ENCODE measurements at regions not wholly inside any gene's neighbourhood (a gene's known extent, or its start where the extent isn't known, plus 50 kb on each side); places are given as distances from the start of the nearest gene placed in this dataset.
"Not testable (repeated sequence)": the region's sequence is repeated elsewhere in the genome, so short reads cannot be mapped to it uniquely, and the experiment has no call there.

DNA sequence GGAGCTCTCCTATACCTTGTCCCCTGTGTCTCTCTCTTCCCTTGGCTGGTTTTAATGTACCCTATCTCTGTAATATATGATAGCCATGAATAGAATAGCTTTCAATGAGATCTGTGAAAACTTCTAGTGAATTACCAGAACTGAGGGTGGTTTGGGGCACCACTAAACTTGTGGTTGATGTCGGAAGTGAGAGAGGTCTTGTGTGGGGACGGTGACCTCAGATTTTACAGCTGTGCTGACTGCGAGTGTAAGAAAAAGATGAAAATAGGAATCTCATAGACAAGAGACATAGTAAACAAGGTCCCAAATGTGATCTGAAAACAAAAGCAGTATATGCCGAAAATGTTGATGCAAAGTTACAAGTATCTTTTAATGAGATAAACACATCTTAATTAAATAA is 332.0 kb upstream of the SPHKAP start:
- H3K36me3 Mint-ChIP-seq, H3K4me3 Mint-ChIP-seq, H3K9me3 Mint-ChIP-seq, H3K27ac Mint-ChIP-seq, H3K27me3 Mint-ChIP-seq, H3K4me1 Mint-ChIP-seq: not testable (repeated sequence)

- Mint-ChIP-seq H3K4me1 (no peaks in the 10 kb centered on the region), H3K27ac (no peak overlapping the region), H3K27me3 (no peaks in the 10 kb centered on the region), H3K4me3 (no peak overlapping the region), H3K9me3 (peaks cover 0 to 12% (median 3%) of the 10 kb centered on the region in 3 donors), H3K36me3 (no peaks in the 10 kb centered on the region)
Measured at GRCh38 chr2:228509021-228509420, 327.5 kb upstream of the SPHKAP start.

- Mint-ChIP-seq H3K27me3 (no peaks in the 10 kb centered on the region), H3K4me1 (no peaks in the 10 kb centered on the region), H3K36me3 (no peaks in the 10 kb centered on the region), H3K9me3 (peaks cover 0 to 12% (median 3%) of the 10 kb centered on the region in 3 donors), H3K27ac (no peak overlapping the region), H3K4me3 (no peak overlapping the region)
Measured at GRCh38 chr2:228507870-228508269, 326.4 kb upstream of the SPHKAP start.

DNA sequence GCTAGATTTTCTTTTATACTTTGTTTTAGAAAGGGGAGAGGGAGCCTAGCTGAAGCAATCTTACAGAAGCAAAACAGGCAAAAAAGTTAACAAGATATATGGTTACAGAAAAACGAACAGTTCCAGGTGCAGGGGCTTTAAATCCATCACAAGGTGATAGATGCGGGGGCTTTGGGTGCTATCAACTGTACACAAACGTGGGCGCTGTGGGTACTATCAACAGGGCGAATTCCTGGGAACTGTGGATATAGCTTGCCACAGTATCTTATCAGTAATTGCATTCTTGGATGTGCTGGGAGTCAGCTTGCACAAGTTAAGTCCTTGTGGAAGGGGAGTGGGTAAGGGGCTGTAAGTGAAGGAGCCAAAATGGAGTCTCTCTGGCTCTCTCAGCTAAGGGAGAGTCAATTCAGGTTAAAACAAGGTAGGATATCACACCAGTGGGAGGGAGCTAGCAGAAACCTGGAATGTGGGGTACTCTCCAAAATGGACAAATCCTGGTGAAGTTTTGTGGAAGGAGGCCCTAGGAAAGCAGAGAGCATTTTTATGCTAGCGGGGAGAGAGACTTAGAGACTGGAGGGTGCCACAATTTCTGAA is 325.8 kb upstream of the SPHKAP start:
- Mint-ChIP-seq H3K36me3 (no peaks in the 10 kb centered on the region), H3K27ac (no peak overlapping the region), H3K9me3 (peaks cover 0 to 12% (median 3%) of the 10 kb centered on the region in 3 donors), H3K4me3 (no peak overlapping the region), H3K4me1 (no peaks in the 10 kb centered on the region), H3K27me3 (no peaks in the 10 kb centered on the region)

GRCh38 chr2:228503731-228504130 is 322.2 kb upstream of the SPHKAP start:
- no peaks in the 10 kb centered on the region for H3K36me3 Mint-ChIP-seq
- no peaks in the 10 kb centered on the region for H3K4me1 Mint-ChIP-seq
- H3K4me3 Mint-ChIP-seq, result no peak overlapping the region
- no peaks in the 10 kb centered on the region for H3K27me3 Mint-ChIP-seq
- H3K27ac Mint-ChIP-seq, result no peak overlapping the region
- H3K9me3 Mint-ChIP-seq, result peaks cover 6 to 14% (median 7%) of the 10 kb centered on the region in 3 donors

- H3K4me1 Mint-ChIP-seq, result no peaks in the 10 kb centered on the region
- no peaks in the 10 kb centered on the region for H3K27me3 Mint-ChIP-seq
- H3K9me3 Mint-ChIP-seq, result peaks cover 2 to 7% (median 6%) of the 10 kb centered on the region in 3 donors
- peaks cover 2% of the 10 kb centered on the region for H3K36me3 Mint-ChIP-seq
- no peak overlapping the region for H3K4me3 Mint-ChIP-seq
- no peak overlapping the region for H3K27ac Mint-ChIP-seq
Measured at GRCh38 chr2:228493852-228494251, 312.4 kb upstream of the SPHKAP start.

- H3K27me3 Mint-ChIP-seq, result no peaks in the 10 kb centered on the region
- peaks cover 2% of the 10 kb centered on the region for H3K36me3 Mint-ChIP-seq
- H3K4me3 Mint-ChIP-seq, result no peak overlapping the region
- no peak overlapping the region for H3K27ac Mint-ChIP-seq
- H3K9me3 Mint-ChIP-seq, result peaks cover 0 to 11% (median 8%) of the 10 kb centered on the region in 3 donors
- no peaks in the 10 kb centered on the region for H3K4me1 Mint-ChIP-seq
Measured at GRCh38 chr2:228479014-228479413, 297.5 kb upstream of the SPHKAP start.

GRCh38 chr2:228474466-228474865 is 293.0 kb upstream of the SPHKAP start:
- Mint-ChIP-seq H3K27ac (no peak overlapping the region), H3K4me1 (no peaks in the 10 kb centered on the region), H3K27me3 (no peaks in the 10 kb centered on the region), H3K4me3 (no peak overlapping the region), H3K36me3 (no peaks in the 10 kb centered on the region), H3K9me3 (peaks cover 2 to 15% (median 9%) of the 10 kb centered on the region in 3 donors)

DNA sequence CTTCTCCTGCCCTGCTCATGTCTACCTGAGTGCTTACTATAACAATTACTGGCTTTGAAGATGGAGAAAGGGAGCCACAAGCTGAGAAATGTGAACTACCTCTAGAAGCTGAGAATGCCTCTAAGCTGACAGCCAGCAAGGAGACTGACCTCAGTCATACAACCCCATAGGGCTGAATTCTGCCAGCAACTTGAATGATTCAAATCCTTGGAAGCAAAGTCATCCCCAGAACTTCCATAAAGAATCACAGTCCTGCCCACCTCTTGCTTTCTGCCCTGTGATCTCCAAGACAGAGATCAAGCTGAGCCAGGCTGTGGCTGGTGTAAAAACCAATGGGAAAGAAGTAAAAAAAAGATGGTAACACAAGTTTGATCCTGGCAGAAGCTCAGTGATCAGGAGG is 288.2 kb upstream of the SPHKAP start:
- Mint-ChIP-seq H3K36me3 (no peaks in the 10 kb centered on the region), H3K27ac (no peak overlapping the region), H3K4me3 (no peak overlapping the region), H3K9me3 (peaks cover 3 to 8% (median 5%) of the 10 kb centered on the region in 3 donors), H3K27me3 (no peaks in the 10 kb centered on the region), H3K4me1 (no peaks in the 10 kb centered on the region)

- H3K9me3 Mint-ChIP-seq, result peaks cover 3 to 8% (median 6%) of the 10 kb centered on the region in 3 donors
- H3K4me3 Mint-ChIP-seq, result no peak overlapping the region
- no peaks in the 10 kb centered on the region for H3K4me1 Mint-ChIP-seq
- no peak overlapping the region for H3K27ac Mint-ChIP-seq
- no peaks in the 10 kb centered on the region for H3K27me3 Mint-ChIP-seq
- no peaks in the 10 kb centered on the region for H3K36me3 Mint-ChIP-seq
Measured at GRCh38 chr2:228466851-228467250, 285.4 kb upstream of the SPHKAP start.

DNA sequence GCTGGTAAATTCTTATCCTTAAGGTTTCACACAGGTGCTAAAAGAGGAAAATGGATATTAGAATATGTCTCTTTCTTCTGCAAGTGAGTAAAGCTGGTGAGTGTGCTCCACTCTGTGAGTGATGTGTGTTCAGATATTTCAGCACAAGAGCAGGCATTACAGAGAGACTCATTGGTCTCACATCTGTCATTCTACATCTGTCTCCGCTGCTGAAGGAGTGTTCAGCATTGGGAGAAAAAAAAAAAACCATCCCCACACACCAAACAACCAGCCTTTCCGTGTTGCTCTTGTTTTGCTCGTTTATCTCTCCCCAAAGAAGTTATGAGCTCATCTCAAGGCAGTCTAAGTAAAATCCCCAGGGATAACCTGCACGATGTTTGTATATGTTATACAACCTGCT is 283.9 kb upstream of the SPHKAP start:
- Mint-ChIP-seq H3K36me3 (no peaks in the 10 kb centered on the region), H3K27me3 (no peaks in the 10 kb centered on the region), H3K9me3 (peaks cover 3 to 6% (median 4%) of the 10 kb centered on the region in 3 donors), H3K4me1 (no peaks in the 10 kb centered on the region), H3K4me3 (no peak overlapping the region), H3K27ac (no peak overlapping the region)

GRCh38 chr2:228458364-228458763 is 276.9 kb upstream of the SPHKAP start:
- Mint-ChIP-seq H3K9me3 (peaks cover 12 to 33% (median 13%) of the 10 kb centered on the region in 3 donors), H3K36me3 (peaks cover 3% of the 10 kb centered on the region), H3K4me1 (peaks cover 0 to 4% (median 0%) of the 10 kb centered on the region in 3 donors), H3K4me3 (no peak overlapping the region), H3K27ac (no peak overlapping the region), H3K27me3 (no peaks in the 10 kb centered on the region)

DNA sequence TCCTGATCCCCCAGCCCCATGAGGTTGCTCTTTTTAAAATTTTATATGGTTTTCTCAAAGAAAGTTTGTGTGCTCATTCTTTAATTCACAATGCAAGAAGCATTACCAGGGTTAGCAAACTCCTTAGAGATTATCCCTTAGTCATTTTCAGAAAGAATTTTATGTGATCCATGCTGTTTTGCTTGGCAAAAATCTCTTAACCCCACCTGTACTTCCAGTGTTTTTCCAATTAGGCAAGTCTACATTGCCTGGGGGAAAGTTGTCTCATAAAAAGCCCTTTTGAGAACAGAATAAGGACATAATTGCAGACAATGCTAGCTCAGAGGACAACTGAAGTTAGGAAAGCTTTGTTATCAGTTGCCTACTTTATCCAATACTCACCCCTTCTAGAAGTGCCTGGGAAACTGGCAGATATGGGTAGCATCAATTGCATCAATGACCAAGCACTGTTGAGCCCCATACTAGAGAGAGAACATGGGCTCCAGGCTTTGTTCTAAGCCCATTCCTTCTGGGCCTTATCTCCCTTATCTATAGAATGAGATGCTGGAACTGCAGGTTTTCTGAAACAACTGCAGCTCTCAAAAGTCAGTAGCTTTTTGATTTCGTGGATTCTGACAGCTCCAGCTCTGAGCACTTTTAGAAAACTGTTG is 265.9 kb upstream of the SPHKAP start:
- Mint-ChIP-seq H3K36me3 (no peaks in the 10 kb centered on the region), H3K27me3 (no peaks in the 10 kb centered on the region), H3K4me3 (no peak overlapping the region), H3K27ac (no peak overlapping the region), H3K4me1 (no peaks in the 10 kb centered on the region), H3K9me3 (peaks cover 0 to 5% (median 2%) of the 10 kb centered on the region in 3 donors)

DNA sequence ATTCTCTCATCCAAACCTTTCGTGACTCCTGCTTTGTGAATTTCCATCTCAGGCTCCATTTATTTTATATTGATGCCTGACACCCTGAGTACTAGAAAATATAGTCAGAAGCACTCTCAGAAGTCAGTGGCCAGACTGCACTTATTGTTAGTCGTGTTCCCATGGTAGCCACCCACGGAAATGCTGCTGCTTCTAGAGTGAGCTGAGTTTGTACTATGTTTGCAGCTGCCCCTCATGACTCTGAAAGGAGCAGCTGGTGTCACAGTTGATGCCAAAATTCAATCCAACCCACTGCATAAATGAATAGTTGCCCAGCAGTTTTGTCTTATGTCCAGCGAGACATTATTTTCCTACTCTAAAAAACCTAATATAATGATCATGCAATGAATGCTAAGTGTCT is 265.2 kb upstream of the SPHKAP start:
- peaks cover 0 to 5% (median 0%) of the 10 kb centered on the region in 3 donors for H3K9me3 Mint-ChIP-seq
- no peaks in the 10 kb centered on the region for H3K4me1 Mint-ChIP-seq
- no peaks in the 10 kb centered on the region for H3K36me3 Mint-ChIP-seq
- H3K27ac Mint-ChIP-seq, result no peak overlapping the region
- no peak overlapping the region for H3K4me3 Mint-ChIP-seq
- H3K27me3 Mint-ChIP-seq, result no peaks in the 10 kb centered on the region

DNA sequence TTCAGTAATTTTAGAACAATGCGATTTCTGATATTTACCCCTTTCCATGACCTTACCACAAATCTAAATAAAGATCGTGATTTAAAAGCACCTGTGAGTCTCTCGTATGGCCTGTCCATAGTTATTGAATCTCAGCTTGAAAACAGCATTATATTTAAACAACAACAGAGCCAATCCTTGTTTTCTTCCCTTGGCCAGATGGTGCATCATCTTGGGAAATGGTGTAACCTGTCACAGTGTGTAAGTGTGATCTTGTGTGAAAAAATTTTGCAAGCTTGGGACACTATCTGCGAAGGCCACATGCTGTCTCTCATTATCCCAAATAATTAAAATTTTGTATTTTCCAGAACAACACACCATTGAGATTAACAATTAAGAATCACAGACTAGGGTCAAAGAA is 262.7 kb upstream of the SPHKAP start:
- Mint-ChIP-seq H3K4me1 (no peaks in the 10 kb centered on the region), H3K4me3 (no peak overlapping the region), H3K27ac (no peak overlapping the region), H3K27me3 (no peaks in the 10 kb centered on the region), H3K36me3 (no peaks in the 10 kb centered on the region), H3K9me3 (peaks cover 0 to 8% (median 0%) of the 10 kb centered on the region in 3 donors)

- no peaks in the 10 kb centered on the region for H3K4me1 Mint-ChIP-seq
Measured at GRCh38 chr2:228433721-228434120, 252.2 kb upstream of the SPHKAP start.

More at GRCh38 chr2:228433721-228434120, 252.2 kb upstream of the SPHKAP start:
- Mint-ChIP-seq H3K4me3 (no peak overlapping the region), H3K9me3 (peaks cover 4 to 13% (median 5%) of the 10 kb centered on the region in 3 donors), H3K36me3 (no peaks in the 10 kb centered on the region), H3K27ac (no peak overlapping the region), H3K27me3 (no peaks in the 10 kb centered on the region)

Data from IgD-negative memory B cell (primary cell).